ENCODE measurements at regions not wholly inside any gene's neighbourhood (a gene's known extent, or its start where the extent isn't known, plus 50 kb on each side); places are given as distances from the start of the nearest gene placed in this dataset.
A peak's percentile ranks its signal among the peaks of the same experiment; 100 is the strongest.

DNA sequence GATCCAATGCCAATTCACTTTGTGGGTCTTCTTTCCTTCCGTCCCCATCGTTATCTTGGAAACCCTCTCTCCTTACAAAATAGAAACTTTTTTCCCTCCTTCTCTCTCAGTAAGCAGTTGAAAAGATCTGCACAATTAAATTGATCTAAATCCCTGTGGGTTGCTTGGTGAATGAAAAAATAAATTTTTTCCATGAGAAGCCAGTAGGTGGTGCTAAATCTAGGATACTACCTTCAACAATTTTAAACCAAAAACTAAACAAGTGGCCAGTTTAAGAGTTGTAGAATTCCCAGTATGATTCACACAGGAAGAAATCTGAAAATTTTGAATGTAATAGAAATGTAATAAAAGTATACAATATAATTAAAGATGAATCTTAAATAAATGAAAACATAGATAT is 990.3 kb upstream of the ZNF722 start:
- no peak for DNase-seq (ENCODE audit: low spot score)

- peak; percentile 59 for DNase-seq (ENCODE audit: low spot score)
Observed at GRCh38 chr7:63009771-63010170, 988.9 kb upstream of the ZNF722 start.

- peak; percentile 35 for DNase-seq (ENCODE audit: low spot score)
Observed at GRCh38 chr7:63012633-63013183, 985.9 kb upstream of the ZNF722 start.

GRCh38 chr7:63014792-63015191 is 983.9 kb upstream of the ZNF722 start:
- peak; percentile 51 for DNase-seq (ENCODE audit: low spot score)

GRCh38 chr7:63023182-63023787 is 975.4 kb upstream of the ZNF722 start:
- DNase-seq (ENCODE audit: low spot score), result peak; percentile 57

DNA sequence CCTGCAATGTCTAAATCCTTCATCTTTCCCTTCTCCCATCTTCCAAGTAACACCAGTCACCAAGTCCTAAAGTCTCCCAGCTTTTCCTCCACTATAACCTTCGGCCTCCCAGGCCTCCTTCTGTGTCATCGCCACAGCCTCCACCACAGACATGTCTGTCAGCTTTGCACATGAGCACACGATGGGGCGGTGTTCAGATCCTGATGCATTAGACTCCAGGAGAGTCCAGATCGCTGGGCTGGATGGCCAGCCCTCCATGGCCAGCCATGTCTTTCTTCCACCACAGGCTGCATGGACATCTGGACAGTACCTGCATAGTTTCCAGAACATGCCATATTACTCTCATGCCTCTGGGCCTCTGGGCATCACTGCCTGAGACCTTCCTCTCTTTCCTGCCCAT is 974.2 kb upstream of the ZNF722 start:
- DNase-seq (ENCODE audit: low spot score), result peak; percentile 49

DNA sequence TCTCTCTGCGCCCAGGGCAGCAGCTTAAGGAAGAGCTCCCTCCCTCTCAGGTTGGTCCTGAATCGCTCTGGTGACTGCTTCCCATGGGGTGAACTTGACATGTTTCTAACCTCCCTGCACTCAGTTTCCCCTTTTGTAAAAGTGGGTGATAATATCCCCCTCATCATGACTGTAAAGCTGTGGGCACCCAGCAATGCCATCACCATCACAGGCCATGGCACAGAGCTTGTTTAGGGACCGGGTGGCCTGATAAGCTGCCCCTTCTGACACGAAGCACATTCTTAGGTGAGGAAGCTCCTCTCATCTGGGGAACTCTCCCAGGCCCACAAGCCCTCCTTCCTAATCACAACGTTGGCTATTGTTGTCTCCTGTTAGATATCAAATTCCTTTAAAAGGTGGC is 972.8 kb upstream of the ZNF722 start:
- peak; percentile 62 for DNase-seq (ENCODE audit: low spot score)

DNA sequence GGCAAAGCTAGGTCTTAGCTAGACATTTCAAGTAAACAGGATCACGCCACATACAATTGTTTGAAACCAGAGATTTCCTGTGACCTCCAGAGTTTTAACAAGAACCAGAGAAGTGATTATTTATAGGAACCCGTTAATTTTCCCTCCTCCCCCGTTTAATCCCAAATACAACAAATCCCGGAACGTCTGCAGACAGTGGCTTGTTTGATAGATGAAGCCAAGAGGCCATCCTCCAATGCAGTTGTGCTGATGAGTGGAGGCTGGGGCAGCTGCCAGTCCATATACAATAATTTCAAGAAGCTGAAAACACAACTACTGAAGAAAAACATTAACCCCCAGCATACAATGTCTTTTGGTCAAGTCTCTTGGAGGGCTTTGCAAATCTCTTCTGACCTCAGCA is 971.6 kb upstream of the ZNF722 start:
- DNase-seq (ENCODE audit: low spot score), result peak; percentile 18

DNA sequence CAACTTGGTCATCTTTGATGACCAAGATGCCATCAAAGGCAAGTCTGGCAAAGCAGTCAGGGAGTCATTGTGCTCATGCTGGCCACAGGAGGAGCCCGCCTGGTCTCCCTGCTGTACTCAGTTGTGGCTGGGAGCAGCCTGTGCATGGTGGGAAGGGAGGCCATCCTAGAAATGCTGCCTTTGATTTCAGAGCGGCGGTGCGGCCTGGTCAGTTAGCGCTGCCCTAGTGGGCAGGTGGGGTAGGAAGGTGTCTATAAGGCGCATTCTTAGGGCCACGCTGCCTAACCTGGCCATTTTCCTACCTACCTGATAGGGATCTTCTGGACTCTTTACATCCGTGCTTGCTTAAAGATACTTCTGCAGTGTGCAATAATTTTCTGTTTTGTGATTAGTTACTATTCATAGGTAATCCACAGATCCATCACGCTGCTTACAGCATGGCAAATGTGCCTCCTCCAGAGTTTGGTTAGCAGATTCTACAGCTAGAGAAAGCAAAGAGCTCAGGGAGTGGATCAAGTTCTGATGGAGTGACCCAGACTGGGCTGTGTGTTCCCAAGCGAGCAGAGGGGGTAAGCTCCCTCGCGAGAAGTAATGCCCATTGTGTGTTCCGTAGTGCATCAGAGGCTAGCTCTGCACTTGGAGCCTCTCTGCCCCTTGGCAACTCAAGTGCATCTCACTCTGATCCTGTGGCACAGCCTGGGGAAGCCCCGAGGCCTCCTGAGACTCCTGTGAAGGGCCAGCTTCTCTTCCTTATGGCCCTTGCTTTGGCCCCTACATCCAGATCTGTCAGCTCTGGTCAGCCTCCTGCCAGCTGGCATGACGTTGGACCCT is 970.1 kb upstream of the ZNF722 start:
- DNase-seq (ENCODE audit: low spot score), result peak; percentile 78

DNA sequence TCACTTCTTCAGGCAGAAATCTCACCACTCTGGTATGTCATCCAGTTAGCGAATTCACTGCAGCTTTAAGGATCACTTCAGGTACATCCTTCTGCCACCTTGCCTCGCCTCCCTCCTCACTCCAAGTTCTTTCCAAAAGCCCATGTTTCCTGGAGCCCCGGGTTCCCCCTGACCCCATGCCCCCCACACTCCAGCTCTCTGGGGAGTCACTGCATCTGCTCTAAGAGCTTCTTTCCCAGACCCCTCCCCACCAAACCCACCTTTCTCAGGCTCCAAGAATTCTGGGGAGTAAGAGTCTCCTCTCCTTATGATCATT is 969.5 kb upstream of the ZNF722 start:
- no peak for DNase-seq (ENCODE audit: low spot score)

- peak; percentile 14 for DNase-seq (ENCODE audit: low spot score)
Observed at GRCh38 chr7:63030061-63030460, 968.6 kb upstream of the ZNF722 start.

DNA sequence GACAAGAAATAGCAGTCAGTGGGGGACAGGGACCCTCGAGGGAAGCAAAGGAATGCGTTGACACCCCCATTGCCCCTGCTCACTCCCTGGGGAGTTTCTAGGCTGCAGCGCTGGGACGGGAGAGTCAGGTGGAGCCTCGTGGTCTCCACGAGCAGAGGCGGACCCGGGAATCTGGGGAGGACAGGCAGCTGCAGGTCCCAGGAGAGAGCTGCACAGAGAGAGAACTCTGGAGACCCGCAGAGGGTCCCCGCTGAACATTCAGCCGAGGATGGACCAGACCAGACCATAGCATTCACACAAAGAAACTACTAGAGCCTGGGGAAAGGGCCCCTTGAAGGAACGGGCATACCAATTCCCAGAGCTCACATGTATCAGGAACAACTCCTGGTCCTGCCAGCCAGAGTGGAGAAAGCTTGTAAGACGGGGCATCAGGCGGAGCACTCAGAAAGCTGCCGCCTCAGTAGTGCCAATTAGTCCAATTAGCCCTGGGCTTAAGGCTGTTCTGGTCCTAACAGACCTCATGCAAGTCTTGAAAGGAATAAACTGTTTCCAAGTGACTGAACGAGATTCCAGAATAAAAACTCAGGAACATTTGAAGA is 966.7 kb upstream of the ZNF722 start:
- DNase-seq (ENCODE audit: low spot score), result peak; percentile 45

DNA sequence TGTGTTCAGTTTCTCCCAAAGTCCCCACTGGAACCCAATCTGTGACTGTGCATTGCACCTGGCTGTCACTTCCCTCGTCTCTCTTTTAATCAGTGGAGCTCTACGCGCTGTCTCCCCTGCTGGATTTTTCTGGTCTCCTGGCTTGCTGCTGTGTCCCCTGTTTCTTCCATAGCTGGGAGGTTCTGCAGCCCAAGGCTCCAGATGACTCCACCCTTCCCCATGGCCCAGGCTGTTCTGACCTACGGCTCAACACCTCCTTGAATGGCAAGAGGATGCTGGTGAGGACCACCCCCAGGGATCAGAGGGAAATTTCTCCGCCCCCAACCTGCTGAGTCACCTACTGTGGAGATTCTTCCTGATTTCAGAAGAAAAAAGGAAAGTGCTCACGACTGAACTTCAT is 961.4 kb upstream of the ZNF722 start:
- peak; percentile 71 for DNase-seq (ENCODE audit: low spot score)

DNA sequence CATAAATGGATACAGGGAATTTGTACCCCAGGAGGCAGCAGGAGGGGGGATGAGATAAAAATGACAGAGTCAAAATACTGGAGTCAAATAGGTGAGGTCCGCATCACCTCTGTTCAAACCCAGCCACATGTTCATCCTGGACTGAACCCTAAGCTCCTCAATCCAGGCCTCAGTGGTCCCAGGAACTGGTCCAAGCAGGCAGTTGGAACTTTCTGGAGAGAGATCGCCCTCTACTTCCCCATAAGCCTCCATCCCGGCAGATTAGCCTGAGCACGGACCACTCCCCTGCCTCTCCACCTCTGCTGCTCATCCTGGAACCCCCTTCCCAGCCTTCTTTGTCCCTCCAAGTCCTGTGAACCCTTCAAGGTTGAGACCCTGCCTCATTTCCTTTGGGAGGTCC is 959.7 kb upstream of the ZNF722 start:
- peak; percentile 11 for DNase-seq (ENCODE audit: low spot score)

DNA sequence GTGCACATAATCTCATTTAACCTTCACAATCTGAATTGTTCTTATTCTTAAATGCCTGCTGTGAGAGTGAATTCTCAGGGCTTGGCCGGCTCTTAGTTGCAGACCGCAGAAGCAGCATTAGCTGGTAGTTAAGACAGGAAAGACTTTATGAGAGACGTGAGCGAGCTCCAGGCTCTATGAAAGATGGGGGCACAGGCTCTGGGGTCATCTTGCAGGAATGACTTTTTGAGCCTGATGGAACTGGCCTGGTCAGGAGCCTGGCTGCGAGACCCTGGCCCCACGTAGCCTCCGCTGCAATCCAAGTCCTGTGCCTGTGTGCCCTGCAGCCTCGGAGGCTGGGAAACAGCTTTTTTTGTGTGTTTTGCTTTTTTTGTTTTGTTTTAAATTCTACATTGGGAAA is 958.8 kb upstream of the ZNF722 start:
- peak; percentile 49 for DNase-seq (ENCODE audit: low spot score)

- DNase-seq (ENCODE audit: low spot score), result peak; percentile 71
Observed at GRCh38 chr7:63040336-63040735, 958.3 kb upstream of the ZNF722 start.

DNA sequence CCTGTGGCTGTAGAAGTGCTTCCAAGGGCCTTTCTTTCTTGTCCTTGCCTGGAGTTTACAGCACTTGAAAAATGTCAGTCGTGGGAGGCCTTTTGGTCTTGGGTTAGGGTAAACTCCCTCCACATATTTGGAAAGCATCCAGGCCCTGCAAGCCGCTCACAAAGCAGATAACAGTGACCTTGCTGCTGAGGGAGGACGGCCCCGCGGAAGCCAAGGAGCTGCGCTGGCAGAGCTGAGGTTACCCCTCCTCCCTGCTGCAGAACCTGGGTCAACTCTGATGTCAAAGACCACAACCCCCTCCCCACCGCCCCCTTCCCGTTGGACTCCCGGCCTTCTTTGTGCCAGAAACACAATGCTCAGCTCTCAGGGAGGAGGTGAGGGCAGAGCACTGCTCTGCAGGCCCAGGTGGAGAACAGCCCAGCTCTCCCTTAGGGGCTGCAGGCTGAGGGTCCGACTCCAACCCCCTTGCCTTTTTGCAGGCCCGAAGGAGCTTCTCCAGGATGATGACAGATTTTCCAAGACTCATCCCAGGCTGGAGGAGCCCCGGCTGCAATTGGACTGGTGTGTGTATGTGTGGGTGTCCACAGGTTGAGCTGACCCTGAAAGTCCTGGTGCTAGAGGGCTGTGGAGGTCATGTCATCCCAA is 957.6 kb upstream of the ZNF722 start:
- peak; percentile 74 for DNase-seq (ENCODE audit: low spot score)

GRCh38 chr7:63041786-63042185 is 956.9 kb upstream of the ZNF722 start:
- DNase-seq (ENCODE audit: low spot score), result peak; percentile 60

- DNase-seq (ENCODE audit: low spot score), result peak; percentile 57
Observed at GRCh38 chr7:63042730-63043511, 955.7 kb upstream of the ZNF722 start.

GRCh38 chr7:63043657-63044543 is 954.7 kb upstream of the ZNF722 start:
- peak; percentile 59 for DNase-seq (ENCODE audit: low spot score)
